Left lobe of liver (tissue), 2 donors: ENCODE measurements at regions not wholly inside any gene's neighbourhood (a gene's known extent, or its start where the extent isn't known, plus 50 kb on each side); places are given as distances from the start of the nearest gene placed in this dataset.

ENCODE experiments used
- ATAC-seq: fragments of 200-7000 bp; cut with Tn5 transposase; one replicate; pipeline ENCODE4 v1.9.1; 2020; ENCODE audit warnings: mild to moderate bottlenecking, moderate library complexity
- DNase-seq: peaks from one replicate; pipeline ENCODE4 v3.0.0-alpha.2; 2020; ENCODE audit warnings: low spot score
- donor health status: DM: no; HTN: no; CAD: no; lungs with moderate emphysema.
- donor health status: DM: no; HTN: yes; CAD: no.

DNA sequence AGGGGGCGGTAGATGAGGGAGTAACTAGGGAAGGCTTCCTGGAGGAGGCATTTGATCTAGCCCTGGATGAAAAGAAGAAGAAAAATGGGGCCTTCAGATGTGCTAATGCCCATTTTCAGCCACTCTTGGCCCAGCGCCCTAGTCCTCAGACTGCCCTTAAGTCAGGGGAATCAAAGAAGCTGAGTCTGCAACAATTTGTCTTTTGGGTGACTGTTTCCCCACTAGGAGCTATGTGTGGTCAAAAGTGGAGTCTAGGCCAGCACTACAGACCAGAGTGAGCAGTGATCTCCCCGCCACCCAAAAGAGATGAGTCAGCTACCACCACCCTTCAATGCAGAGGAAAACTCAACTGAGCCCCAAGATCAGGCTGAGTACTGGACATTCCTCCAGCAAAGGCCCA, 542.1 kb downstream of the BNC2 start:
- ATAC-seq, result no peak
- no peak for DNase-seq

GRCh38 chr9:16329671-16330113, 540.8 kb downstream of the BNC2 start:
- ATAC-seq (no peak), DNase-seq (no peak)

DNA sequence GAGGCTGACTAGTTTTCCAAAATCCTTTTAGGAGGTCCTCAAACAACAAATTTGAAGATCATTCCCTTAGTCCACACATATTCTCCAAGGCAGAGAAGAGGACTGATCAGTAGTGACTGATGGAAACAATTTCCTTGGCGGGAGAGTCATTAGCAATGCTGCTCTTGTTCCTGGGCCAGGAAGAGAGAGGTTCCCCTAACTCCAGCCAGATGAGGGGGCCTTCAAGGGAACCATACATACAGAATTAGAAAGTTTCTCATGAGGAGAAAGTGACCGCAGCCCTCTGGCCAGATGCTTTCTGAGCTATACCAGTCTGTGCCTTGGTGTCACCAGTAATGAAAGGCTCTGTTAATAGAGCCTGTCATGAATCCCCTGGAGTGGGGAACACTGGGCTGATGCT, 539.4 kb downstream of the BNC2 start:
- ATAC-seq (no peak), DNase-seq (no peak)

DNA sequence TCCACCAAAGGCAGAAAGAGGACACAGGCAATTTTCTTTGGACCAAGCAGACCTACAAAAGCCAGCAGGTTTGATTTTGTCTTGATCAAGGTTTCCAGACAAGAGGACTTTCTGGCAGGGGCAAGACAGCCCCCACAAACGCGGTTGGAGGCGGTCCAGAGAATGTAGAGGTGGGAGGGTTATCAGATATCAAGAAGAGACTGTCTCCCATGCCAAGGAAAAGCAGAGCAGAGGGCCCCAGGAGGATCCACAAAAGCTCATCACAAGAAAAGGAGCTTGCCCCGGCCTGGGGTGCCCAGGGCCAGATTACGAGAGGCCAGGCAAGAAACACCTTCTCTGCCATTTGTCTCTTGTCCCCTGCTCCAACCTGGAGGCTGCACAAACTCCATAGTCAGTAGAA, 538.9 kb downstream of the BNC2 start:
- ATAC-seq (no peak), DNase-seq (no peak)

DNA sequence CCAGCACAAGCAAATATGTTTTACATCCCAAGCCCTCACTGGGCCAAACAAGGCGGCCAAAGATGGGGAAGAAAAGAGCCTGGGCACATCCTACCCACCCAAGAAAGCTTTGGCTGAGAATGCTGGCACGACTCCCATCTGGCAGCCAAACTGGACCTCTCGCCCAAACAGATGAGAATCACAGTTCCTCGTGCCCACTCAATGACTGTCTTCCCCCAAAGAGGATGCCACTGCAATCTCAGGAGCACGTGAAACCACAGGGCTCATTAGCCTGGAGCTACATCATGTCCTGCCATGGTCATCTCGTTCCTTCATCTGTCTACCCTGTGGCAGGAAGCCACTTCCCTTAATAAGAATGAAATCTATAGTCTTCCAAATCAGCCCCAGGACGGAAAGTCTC, 536.8 kb downstream of the BNC2 start:
- ATAC-seq, result no peak

GRCh38 chr9:16335788-16336580, 534.5 kb downstream of the BNC2 start:
- DNase-seq (no peak), ATAC-seq (no peak)

More for the DNA sequence above, 536.8 kb downstream of the BNC2 start:
- DNase-seq, result no peak

DNA sequence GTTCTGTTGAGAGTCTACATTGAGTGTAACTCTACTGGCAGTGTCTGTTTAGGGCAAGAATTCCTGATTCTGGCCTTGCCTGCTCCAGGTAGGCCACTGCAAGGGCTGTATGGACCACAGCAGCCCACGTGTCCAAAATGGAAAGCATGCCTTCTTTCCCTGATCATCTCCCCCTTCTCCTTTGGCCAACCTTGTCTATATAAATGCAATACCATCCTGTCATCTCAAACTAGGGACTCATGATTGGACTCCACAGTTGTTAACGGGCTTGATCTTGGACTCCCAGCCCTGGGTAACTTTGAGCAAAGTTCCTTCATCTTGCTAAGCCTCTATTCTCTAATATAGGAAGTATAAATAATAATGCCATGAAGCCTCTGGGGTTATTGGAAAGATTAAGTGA, 533.6 kb downstream of the BNC2 start:
- DNase-seq (no peak), ATAC-seq (no peak)

DNA sequence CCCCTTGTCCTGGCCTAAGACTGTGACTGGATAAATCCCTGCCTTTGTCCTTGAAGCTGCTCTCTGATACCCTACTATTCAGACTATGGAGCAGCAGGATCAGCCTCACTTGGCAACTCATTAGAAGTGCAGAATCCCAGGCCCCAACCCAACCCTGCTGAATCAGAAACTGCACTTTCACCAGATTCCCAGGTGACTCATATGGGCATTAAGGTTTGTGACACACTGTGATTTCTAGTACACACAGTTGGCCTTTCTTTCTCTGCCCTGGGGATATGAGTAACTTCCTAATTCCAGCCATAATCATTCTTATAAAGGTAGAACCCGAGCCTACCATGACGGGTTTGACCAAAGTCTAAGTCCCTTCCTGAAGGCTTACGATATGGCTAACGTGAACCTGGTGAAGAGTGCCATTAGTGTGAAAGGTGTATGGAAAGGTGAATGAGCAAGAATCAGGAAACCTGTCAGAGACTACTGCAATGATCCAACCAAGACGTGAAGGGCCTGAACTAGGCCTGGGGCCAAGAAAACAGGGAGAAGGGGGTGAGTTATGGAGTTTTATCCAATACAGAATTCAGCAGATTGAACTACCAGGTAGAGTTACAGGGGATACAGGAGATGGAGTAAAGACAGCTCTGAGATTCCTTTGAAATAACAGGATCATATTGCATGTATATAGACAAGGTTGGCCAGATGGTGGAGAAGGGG, 533.0 kb downstream of the BNC2 start:
- ATAC-seq (no peak), DNase-seq (no peak)

DNA sequence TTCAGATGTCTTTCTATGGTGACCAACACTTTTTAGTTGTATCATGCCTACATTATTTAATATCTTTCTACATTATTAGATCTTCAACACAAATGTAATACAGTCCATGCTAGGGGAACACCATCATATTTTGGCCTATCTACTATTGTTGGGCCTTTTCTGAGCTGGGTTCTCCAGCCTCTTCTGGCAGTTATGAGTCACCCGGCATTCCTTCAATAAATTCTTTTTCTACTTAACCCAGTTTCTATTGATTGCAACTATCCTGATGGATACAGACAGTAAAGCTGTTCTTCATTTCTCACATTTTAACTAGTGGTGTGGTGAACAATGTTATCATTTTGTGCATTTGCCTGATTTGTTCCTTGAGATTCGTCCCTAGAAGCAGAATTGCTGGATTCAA, 529.3 kb downstream of the BNC2 start:
- ATAC-seq, result no peak
- DNase-seq, result no peak

DNA sequence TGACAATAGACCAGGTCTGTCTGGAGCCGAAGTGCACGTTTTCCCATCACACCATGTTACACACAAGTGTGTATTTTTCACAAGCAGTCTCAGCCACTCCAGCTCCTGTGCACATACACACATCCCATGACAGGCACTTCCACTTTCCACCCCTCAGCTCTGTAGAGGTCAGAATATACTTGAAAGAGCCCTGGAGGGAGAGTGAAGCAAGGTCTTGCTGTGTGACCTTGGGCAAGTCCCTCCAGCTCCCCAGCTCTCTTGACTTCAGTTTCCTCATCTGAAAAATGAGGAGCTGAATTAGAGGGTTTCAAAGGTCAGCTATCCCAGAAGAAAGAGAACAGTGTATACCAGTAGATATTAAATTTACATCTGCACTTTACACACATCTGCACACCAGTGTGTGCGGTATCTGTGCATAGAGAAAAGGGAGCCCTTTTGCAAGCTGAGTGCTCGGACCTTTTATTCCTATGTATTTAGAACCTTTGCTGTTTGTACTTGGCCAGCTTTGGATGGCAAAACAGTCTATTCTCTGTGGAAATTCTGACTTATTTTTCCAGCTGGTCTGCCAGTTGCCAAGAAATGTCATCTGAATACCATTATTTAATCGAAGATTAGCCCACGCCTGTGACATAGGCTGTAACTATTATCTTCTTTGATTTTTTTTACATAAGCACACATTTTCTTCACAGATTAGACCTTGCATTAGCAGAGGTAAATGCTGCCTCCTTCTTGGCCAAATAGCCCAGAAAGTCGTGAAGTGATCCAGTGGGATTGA, 528.0 kb downstream of the BNC2 start:
- DNase-seq, result no peak
- ATAC-seq, result no peak

GRCh38 chr9:16343249-16344237, 526.9 kb downstream of the BNC2 start:
- no peak for ATAC-seq

DNA sequence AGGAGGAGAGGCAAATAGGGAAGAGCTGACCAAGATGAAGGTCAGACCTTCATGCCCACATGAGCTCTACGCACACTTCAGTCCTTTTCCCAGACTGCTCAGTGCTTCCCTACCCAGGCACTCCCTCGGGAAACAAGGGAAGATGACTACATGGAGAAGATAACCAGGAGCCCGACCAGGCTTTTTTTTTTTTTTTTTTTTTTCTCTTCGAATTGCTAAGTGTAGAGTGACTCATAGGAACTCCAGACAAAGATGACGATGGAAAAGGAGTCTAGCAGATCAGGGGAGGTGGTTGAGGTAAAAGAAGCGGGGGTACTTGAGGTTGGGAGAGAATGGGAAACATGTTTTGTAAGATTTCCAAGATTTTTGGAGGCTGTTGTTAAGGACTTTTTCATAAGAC, 526.1 kb downstream of the BNC2 start:
- DNase-seq, result no peak
- no peak for ATAC-seq

More at GRCh38 chr9:16343249-16344237, 526.9 kb downstream of the BNC2 start:
- no peak for DNase-seq

GRCh38 chr9:16345902-16346301, 524.6 kb downstream of the BNC2 start:
- no peak for DNase-seq
- ATAC-seq, result no peak

GRCh38 chr9:16347886-16348285, 522.6 kb downstream of the BNC2 start:
- ATAC-seq (no peak), DNase-seq (no peak)

DNA sequence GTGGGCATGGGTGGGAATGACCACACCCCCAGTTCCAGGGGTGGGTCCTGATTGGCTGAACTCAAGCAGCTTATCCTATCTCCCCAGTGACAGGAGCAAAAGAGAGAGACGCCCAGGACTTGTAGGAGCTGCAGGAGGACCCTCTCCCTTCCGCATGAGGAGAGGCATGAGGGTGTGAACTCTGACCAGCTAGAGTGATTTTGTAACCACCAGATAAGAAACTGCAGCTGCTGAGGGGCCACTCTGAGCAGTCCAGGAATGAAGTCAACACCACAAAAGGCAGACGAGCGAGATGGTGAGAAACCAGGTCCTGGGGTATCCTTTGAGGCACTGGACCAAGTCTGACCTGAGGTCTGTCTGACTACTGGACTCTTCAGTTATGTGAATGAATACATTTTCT, 521.9 kb downstream of the BNC2 start:
- ATAC-seq, result no peak
- DNase-seq, result no peak

GRCh38 chr9:16352251-16352650, 518.2 kb downstream of the BNC2 start:
- DNase-seq, result no peak
- no peak for ATAC-seq

DNA sequence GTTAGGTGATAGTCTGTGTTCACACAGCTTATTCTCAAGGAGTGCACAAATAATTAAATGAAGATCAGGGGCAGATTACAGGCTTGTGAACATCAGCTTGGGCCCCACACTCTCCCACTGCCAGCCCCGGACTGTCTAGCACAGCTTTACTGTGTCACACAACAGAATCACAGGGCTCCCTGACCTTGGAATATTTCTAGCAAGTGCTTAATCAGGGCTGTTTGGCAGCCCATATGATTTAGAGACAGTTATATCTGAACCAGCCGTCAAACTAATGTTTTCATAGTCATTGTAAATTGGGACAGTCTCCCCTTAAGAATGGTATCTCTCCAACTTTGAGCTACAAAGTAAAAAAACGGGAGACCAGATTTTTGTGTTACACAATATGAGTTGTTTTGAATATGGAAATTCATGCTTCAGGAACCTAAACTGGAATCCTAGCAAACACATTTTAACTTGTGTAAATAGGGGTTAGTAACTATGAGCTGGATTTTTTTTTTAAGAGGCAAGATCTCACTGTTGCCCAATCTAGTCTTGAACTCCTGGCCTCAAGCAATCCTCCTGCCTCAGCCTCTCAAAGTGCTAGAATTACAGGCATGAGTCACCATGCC, 517.6 kb downstream of the BNC2 start:
- DNase-seq (no peak), ATAC-seq (no peak)

DNA sequence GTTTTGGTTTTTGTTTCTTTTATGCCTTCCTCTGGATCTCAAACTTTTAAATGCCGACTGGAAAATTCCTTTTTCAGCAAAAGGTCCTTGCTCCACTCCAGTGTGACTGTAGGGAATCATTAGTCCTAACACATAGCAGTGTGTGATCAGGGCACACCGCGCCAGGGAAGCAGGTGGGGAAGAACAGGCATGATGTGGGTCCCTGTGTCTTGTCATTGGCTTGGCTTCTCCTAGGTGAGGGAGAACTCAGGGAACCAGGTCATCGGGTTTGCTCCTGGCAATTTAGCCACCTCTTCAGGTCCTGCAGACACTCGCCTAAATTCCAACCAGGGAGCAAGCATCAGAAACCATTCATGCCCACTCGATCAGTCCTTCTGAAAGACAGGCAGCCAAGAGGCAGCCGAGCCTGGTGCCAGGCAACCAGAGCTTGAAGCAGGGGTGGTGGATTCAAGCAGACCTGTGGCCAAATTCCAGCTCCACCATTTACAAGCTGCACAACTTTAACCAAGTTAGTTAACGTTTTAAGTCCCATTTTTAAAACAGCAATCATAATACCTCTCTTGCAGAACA, 514.2 kb downstream of the BNC2 start:
- DNase-seq (no peak), ATAC-seq (no peak)

DNA sequence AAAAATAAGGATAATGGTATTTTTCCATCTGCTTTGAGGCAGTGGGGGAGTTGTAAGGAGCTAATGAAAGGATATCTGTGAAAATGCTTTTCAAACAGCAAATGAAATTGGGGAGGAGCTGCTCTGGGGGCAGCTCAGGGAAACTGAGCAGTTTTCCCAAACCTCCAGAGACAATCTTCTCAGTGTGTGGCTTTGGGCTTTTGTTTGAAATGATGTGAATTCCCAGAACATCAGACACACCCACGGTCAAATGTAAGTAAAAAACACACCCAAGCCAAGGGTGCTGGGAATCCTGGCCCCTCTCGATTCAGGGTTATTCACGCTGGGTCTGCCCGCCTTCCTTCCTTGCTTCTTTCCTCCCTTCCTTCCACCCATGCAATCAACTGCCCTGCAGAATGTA, 512.6 kb downstream of the BNC2 start:
- no peak for ATAC-seq
- DNase-seq, result no peak

DNA sequence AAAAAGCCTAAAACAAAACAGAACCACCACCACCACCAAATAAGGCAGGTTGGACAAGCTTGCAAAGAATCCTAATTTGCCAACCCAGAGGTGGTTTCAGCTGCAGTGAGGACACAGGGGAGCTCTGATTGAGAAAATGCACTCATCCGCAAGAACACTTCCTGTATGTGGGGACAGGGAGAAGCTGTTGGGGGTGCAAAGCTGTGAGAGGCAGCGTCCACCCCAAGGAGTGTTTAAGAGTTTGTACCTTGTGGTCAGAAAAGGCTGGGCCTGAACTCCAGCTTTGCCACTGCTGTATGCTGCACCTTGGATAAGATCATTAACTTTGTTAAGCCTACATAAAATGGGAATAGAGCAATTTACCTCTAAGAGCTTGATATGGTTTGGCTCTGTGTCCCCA, 511.7 kb downstream of the BNC2 start:
- ATAC-seq, result no peak
- no peak for DNase-seq
